ENCODE measurements at regions not wholly inside any gene's neighbourhood (a gene's known extent, or its start where the extent isn't known, plus 50 kb on each side); places are given as distances from the start of the nearest gene placed in this dataset.
A peak's percentile ranks its signal among the peaks of the same experiment; 100 is the strongest.

- no peak for FAIRE-seq
- Histone ChIP-seq H2BK12ac (ENCODE audit: low read depth, low read length) (no peak overlapping the region), H3K18ac (ENCODE audit: extremely low read depth, low read length) (no peak overlapping the region), H3K23me2 (ENCODE audit: low read depth, low read length) (no peaks in the 10 kb centered on the region), H2BK5ac (ENCODE audit: low read depth, low read length) (no peak overlapping the region), H2BK15ac (ENCODE audit: low read length) (no peak overlapping the region), H3K4me2 (ENCODE audit: insufficient read depth in 1 of 2, low read depth in 2 of 2, low read length in 2 of 2) (no peak overlapping the region), H3K14ac (ENCODE audit: insufficient read length) (no peak overlapping the region), H3K9me3 (ENCODE audit: insufficient read depth in 2 of 2, low read depth in 1 of 2, low read length in 1 of 2) (no peaks in the 10 kb centered on the region), H3K79me1 (ENCODE audit: low read depth, low read length) (no peaks in the 10 kb centered on the region), H2BK20ac (ENCODE audit: low read length) (no peak overlapping the region), H3K9ac (replicated peaks in 1 of 4; ENCODE audit: extremely low read depth in 1 of 4, low read depth in 3 of 4, low read length in 3 of 4) (no peak overlapping the region), H3K4me3 (ENCODE audit: extremely low read depth in 1 of 4, insufficient read depth in 2 of 4, low read depth in 3 of 4, low read length in 4 of 4) (no peak overlapping the region), H2AK5ac (ENCODE audit: low read depth, low read length) (no peak overlapping the region), H4K20me1 (replicated peaks in 1 of 2; ENCODE audit: control insufficient read depth in 1 of 2, insufficient read depth in 2 of 2, low read length in 2 of 2) (no peaks in the 10 kb centered on the region), H3K27ac (ENCODE audit: low read depth, low read length) (no peak overlapping the region), H4K91ac (replicated peaks; ENCODE audit: insufficient read length, low read length) (no peak overlapping the region), H3K79me2 (ENCODE audit: control insufficient read depth in 1 of 2, insufficient read depth in 2 of 2, low read length in 2 of 2) (no peaks in the 10 kb centered on the region), H3K56ac (replicated peaks; ENCODE audit: insufficient read length, low read depth, low read length) (no peak overlapping the region), H2BK120ac (replicated peaks; ENCODE audit: low read depth, low read length) (no peak overlapping the region), H3K4me1 (replicated peaks in 1 of 4; ENCODE audit: control insufficient read depth in 3 of 4, insufficient read depth in 4 of 4, low read length in 3 of 4) (no peaks in the 10 kb centered on the region), H4K5ac (ENCODE audit: insufficient read length, low read depth, low read length) (no peak overlapping the region), H3K4ac (replicated peaks; ENCODE audit: insufficient read length, low read depth, low read length) (no peak overlapping the region), H3K36me3 (ENCODE audit: control insufficient read depth in 2 of 4, insufficient read depth in 4 of 4, low read length in 3 of 4) (no peaks in the 10 kb centered on the region), H2AFZ (ENCODE audit: low read length) (no peak overlapping the region), H3K27me3 (replicated peaks in 1 of 4; ENCODE audit: control insufficient read depth in 3 of 4, extremely low read depth in 1 of 4, insufficient read depth in 3 of 4, low read length in 3 of 4) (no peaks in the 10 kb centered on the region), H4K8ac (ENCODE audit: extremely low read depth, insufficient read depth, low read length) (no peak overlapping the region), H3K23ac (ENCODE audit: insufficient read length) (no peak overlapping the region)
- TF ChIP-seq SP1 (IDR thresholded peaks at IDR 0.05; ENCODE audit: low read depth, low read length) (no peak), SUZ12 (IDR thresholded peaks at IDR 0.05; ENCODE audit: low read length) (no peak), RAD21 (IDR thresholded peaks at IDR 0.05 in 1 of 2, conservative IDR thresholded peaks at IDR 0.05 in 1 of 2; ENCODE audit: low read depth in 2 of 2, low read length in 2 of 2) (no peak), RNF2 (IDR thresholded peaks at IDR 0.05; ENCODE audit: borderline replicate concordance, low read depth, low read length, missing control alignments, poor library complexity, severe bottlenecking) (no peak), NRF1 (IDR thresholded peaks at IDR 0.05; ENCODE audit: low read depth, low read length) (no peak), KDM1A (IDR thresholded peaks at IDR 0.05; ENCODE audit: borderline replicate concordance, low read length) (no peak), POLR2A (IDR thresholded peaks at IDR 0.05; ENCODE audit: control extremely low read depth in 1 of 2, low read depth in 2 of 2, low read length in 2 of 2) (no peak), CREB1 (IDR thresholded peaks at IDR 0.05) (no peak), SIN3A (conservative IDR thresholded peaks at IDR 0.05 in 1 of 2, IDR thresholded peaks at IDR 0.05 in 1 of 2; ENCODE audit: low read depth in 1 of 2, low read length in 2 of 2) (no peak), EZH2 (IDR thresholded peaks at IDR 0.05; ENCODE audit: low read depth, low read length, severe bottlenecking) (no peak), KDM5A (IDR thresholded peaks at IDR 0.05; ENCODE audit: low read length) (no peak), TAF7 (optimal IDR thresholded peaks at IDR 0.05; ENCODE audit: borderline replicate concordance, low read depth, low read length) (no peak), CHD1 (IDR thresholded peaks at IDR 0.05; ENCODE audit: low read depth, low read length) (no peak), CBX5 (IDR thresholded peaks at IDR 0.05; ENCODE audit: low read depth, low read length) (no peak)
- 82% methylated on average over 11 of the region's 11 CpGs; no CpG with 5 or more reads in 1 of the 2 experiments for WGBS, 2 experiments (ENCODE audit: extremely low coverage in 1 of 2, insufficient coverage in 1 of 2, insufficient read length in 1 of 2, insufficient replicate concordance in 2 of 2, low coverage in 1 of 2, low lambda C conversion rate in 2 of 2, missing lambda C conversion rate in 1 of 2)
- ChIA-PET CTCF (ENCODE audit: partially characterized antibody) (no interaction called here), POLR2A (ENCODE audit: partially characterized antibody) (no interaction called here)
- DNase-seq (ENCODE audit: low read depth in 1 of 2, low spot score in 2 of 2) = peak in 1 of 2 experiments; percentile 45
Observed at GRCh38 chr3:84440291-84440690, 518.5 kb upstream of the CADM2 start.
